ENCODE measurements at regions not wholly inside any gene's neighbourhood (a gene's known extent, or its start where the extent isn't known, plus 50 kb on each side); places are given as distances from the start of the nearest gene placed in this dataset.

DNA sequence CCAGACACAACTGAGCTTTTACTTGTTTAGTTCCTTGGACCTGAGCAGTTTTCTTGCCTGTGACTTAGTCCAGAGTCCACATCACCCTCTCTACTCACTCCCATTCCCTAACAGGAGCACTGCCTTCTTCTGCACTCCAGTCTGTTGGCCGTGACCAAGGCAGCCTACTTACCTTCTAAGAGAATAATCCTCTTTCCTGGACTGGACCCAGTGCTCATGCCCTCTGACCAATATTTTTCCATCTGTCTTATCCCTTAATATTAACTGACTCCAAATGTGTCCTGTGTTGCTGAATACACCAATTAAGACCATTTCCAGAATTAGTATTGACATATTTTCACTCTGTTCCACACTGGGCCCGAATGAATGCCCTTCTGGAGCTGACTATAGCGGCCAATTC is 681.0 kb upstream of the KIF2B start:
- no peak for TF ChIP-seq CTCF (IDR thresholded peaks at IDR 0.05; ENCODE audit: low read depth, low read length, missing control alignments)
- in situ Hi-C loops (cut with HindIII; ENCODE audit: low pct_ligation_motif_present, low sequenced_read_pairs) = no loop called here

GRCh38 chr17:53141280-53141679 is 681.4 kb upstream of the KIF2B start:
- H3K4me3 ChIP-seq (ENCODE audit: low read depth, low read length) = no peak overlapping the region
- H3K27me3 ChIP-seq (replicated peaks) = no peaks in the 10 kb centered on the region
- no peak for TF ChIP-seq CTCF (IDR thresholded peaks at IDR 0.05; ENCODE audit: low read depth, low read length, missing control alignments)
- no peak for DNase-seq
- H3K27ac ChIP-seq = no peak overlapping the region
- in situ Hi-C loops (cut with HindIII; ENCODE audit: low pct_ligation_motif_present, low sequenced_read_pairs) = no loop called here
- H3K36me3 ChIP-seq (replicated peaks) = no peaks in the 10 kb centered on the region

More for the DNA sequence above, 681.0 kb upstream of the KIF2B start:
- Histone ChIP-seq H3K27ac (no peak overlapping the region), H3K4me3 (ENCODE audit: low read depth, low read length) (no peak overlapping the region), H3K36me3 (replicated peaks) (no peaks in the 10 kb centered on the region), H3K27me3 (replicated peaks) (no peaks in the 10 kb centered on the region)
- no peak for DNase-seq

GRCh38 chr17:53137869-53138268 is 684.9 kb upstream of the KIF2B start:
- in situ Hi-C loops (cut with HindIII; ENCODE audit: low pct_ligation_motif_present, low sequenced_read_pairs) = no loop called here
- no peak for TF ChIP-seq CTCF (IDR thresholded peaks at IDR 0.05; ENCODE audit: low read depth, low read length, missing control alignments)
- H3K36me3 ChIP-seq (replicated peaks) = no peaks in the 10 kb centered on the region

GRCh38 chr17:53135969-53136368 is 686.8 kb upstream of the KIF2B start:
- Histone ChIP-seq H3K27ac (no peak overlapping the region), H3K4me3 (ENCODE audit: low read depth, low read length) (no peak overlapping the region)
- in situ Hi-C loops (cut with HindIII; ENCODE audit: low pct_ligation_motif_present, low sequenced_read_pairs) = no loop called here

More at GRCh38 chr17:53137869-53138268, 684.9 kb upstream of the KIF2B start:
- H3K4me3 ChIP-seq (ENCODE audit: low read depth, low read length) = no peak overlapping the region
- no peak overlapping the region for H3K27ac ChIP-seq
- H3K27me3 ChIP-seq (replicated peaks) = no peaks in the 10 kb centered on the region
- no peak for DNase-seq

DNA sequence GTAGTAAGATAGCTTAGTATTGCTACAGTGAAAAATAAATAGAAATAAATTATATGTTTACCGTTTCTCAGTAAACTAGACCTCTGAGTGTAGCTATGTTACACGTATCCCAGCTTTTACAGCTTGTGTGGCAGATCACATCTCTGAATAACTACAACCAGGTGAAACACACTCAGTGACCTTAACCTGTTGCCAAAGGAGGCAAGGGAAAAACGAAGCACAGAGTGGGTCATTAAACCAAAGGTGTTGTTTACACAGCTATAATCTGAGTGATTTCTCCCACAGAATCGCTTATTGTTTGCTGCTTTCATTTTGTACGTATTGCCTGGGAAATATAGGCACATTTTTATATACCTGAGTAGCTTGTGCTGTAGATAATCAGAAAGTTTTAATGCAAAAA is 688.2 kb upstream of the KIF2B start:
- in situ Hi-C loops (cut with HindIII; ENCODE audit: low pct_ligation_motif_present, low sequenced_read_pairs) = no loop called here
- no peak for TF ChIP-seq CTCF (IDR thresholded peaks at IDR 0.05; ENCODE audit: low read depth, low read length, missing control alignments)
- H3K36me3 ChIP-seq (replicated peaks) = no peaks in the 10 kb centered on the region
- H3K27ac ChIP-seq = no peak overlapping the region
- no peak overlapping the region for H3K4me3 ChIP-seq (ENCODE audit: low read depth, low read length)
- no peak for DNase-seq
- H3K27me3 ChIP-seq (replicated peaks) = no peaks in the 10 kb centered on the region

More at GRCh38 chr17:53135969-53136368, 686.8 kb upstream of the KIF2B start:
- no peak for DNase-seq
- H3K36me3 ChIP-seq (replicated peaks) = no peaks in the 10 kb centered on the region
- no peaks in the 10 kb centered on the region for H3K27me3 ChIP-seq (replicated peaks)
- no peak for TF ChIP-seq CTCF (IDR thresholded peaks at IDR 0.05; ENCODE audit: low read depth, low read length, missing control alignments)

DNA sequence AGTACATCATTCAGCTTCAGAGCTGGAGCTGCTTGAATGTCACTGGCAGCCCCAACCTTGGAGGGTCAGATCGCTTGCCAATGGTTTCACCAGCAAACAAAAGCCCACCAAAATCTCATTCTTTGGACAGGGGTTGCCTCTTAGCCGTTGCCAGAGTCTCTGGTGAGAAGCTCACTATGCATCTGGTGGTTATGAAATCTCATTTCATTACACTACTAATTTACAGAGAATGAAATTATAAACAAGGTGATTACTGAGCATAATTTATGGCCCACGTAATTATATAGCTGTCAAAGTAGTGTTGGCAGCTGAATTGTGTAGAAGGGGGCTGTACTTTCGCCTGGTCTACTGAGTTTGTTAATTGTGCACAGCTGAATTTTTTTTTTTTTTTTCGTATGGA is 688.9 kb upstream of the KIF2B start:
- no peak for TF ChIP-seq CTCF (IDR thresholded peaks at IDR 0.05; ENCODE audit: low read depth, low read length, missing control alignments)
- in situ Hi-C loops (cut with HindIII; ENCODE audit: low pct_ligation_motif_present, low sequenced_read_pairs) = no loop called here
- Histone ChIP-seq H3K27me3 (replicated peaks) (no peaks in the 10 kb centered on the region), H3K4me3 (ENCODE audit: low read depth, low read length) (no peak overlapping the region), H3K36me3 (replicated peaks) (no peaks in the 10 kb centered on the region), H3K27ac (no peak overlapping the region)
- no peak for DNase-seq
